SK-N-MC (cell line): ENCODE measurements at regions not wholly inside any gene's neighbourhood (a gene's known extent, or its start where the extent isn't known, plus 50 kb on each side); places are given as distances from the start of the nearest gene placed in this dataset.
"Not testable (repeated sequence)": the region's sequence is repeated elsewhere in the genome, so short reads cannot be mapped to it uniquely, and the experiment has no call there.

Experiments
- EZH2 ChIP-seq: fragments of 200-600 bp; sonication (generic); IDR thresholded peaks from one replicate; pipeline ENCODE4 v1.6.1; 2017; ENCODE audit warnings: antibody characterized with exemption
- POLR2AphosphoS5 ChIP-seq: IDR thresholded peaks from 2 replicates; pipeline ENCODE4 v1.6.1; 2012; ENCODE audit warnings: mild to moderate bottlenecking, low read depth, low read length, borderline replicate concordance

DNA sequence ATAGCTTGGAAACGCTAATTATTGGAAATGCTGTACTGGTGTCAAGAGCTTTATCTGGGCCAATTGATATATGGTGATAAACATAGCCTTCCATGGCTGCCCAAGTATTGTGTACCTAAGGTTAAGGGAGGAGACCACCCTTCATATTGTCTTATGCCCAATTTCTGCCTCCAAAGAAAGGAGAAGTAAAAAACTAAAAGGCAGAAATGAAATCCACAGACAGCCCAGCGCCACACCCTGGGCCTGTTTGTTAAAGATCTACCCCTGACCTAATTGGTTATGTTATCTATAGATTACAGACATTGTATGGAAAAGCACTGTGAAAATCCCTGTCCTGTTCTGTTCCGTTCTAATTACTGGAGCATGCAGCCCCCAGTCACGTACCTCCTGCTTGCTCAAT, 142.4 kb upstream of the RPS23 start:
- TF ChIP-seq EZH2, POLR2AphosphoS5: not testable (repeated sequence)
